GM19467 (cell line): ENCODE measurements at regions not wholly inside any gene's neighbourhood (a gene's known extent, or its start where the extent isn't known, plus 50 kb on each side); places are given as distances from the start of the nearest gene placed in this dataset.

Experiments
- ATAC-seq: cut with Tn5 transposase; IDR thresholded peaks from one replicate; pipeline ENCODE4 v1.9.1; 2021; ENCODE audit warnings: mild to moderate bottlenecking, moderate library complexity; ENCODE audit not compliant: unreplicated experiment

- no peak for ATAC-seq
These were observed 534.6 kb downstream of the LMO4 start for GRCh38 chr1:87863317-87863716.

DNA sequence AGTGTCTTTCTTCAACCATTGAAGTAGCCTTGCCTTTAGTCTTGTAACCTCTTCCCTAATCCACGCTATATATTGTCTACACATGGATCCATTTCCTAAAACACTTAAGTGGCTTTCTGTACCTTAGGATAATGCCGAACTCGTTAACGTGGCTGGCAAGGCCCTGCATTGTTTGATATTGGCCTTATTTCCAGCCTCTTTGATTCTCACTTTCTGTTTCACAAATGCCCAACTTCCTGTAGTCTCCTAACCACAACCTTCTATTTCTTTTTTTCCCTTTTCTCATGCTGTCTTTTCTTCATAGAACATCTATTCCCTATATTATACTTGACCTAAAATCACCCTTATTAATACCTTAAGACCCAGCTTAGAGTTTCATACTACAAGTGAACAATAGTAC is 536.0 kb downstream of the LMO4 start:
- peak; percentile 69 for ATAC-seq

DNA sequence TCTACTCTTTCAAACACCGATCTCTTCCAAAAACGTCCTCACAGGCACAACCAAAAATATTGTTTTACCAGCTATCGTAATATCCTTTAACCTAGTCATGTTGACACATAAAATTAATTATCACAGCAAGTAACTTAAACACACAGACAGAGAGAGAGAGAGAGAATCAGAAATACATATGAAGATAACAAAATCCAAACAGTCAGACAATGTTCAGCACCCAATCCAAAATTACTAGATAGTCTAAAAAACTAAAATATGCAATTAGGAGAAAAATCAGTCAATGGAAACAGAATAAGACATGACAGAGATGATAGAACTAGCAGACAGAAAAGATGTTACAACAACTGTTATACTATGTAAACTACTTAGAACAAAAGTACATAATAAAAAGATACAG is 537.7 kb downstream of the LMO4 start:
- no peak for ATAC-seq

DNA sequence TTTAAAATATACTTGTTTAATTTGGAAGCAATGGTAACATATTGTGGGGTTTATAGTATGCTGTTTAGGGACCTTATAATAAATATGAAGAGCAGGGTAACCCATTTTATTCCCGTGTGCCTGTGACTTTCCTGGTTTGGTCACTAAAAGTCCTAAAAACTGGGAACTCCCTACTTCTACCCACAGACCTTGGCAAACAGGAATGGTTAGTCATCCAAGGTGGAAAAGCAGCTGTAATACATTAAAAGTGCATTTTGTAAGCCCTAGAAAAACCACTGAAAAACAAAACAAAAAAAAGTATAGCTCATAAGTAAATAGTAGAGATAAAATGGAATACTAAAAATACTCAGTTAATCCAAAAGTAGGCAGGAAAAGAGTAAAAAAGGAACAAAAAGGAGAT is 538.9 kb downstream of the LMO4 start:
- no peak for ATAC-seq

DNA sequence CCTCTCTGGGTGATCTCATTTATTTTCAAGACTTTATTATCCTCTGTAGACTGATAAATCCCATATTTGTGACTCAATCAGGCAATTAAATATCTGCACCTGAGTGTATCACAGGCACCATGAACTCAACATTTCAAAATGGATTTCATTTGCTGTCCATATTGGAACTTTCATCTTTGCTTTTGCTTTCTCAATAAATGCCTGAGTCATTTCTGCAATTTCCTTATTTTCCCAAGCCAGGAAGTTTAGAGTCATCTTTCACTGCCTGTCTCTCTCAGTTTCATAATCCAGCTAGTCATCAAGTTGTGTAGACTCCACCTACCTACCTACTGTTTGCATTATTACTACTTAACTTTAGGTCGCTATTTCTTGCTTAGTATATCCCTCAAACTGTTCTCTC is 540.9 kb downstream of the LMO4 start:
- ATAC-seq, result no peak

GRCh38 chr1:87872189-87872588 is 543.5 kb downstream of the LMO4 start:
- peak; percentile 61 for ATAC-seq

DNA sequence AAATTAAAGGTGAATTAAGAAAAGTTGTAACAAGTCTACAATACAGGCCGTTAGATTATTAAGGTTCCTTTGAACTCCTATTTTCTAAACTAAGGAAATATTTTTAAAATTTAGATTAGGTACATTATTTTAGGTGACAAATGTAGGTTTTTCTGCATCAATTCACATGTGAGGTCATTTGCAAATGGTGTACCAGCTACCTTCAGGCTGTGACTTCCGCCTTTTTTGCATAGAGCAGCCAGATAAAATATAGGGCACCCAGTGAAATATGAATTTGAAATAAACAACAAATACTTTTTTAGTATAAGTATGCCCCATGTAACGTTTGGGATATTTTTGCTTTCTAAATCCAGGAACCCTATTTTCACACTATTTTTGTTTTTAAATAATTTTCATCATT is 544.0 kb downstream of the LMO4 start:
- peak; percentile 37 for ATAC-seq

- no peak for ATAC-seq
These were observed 550.2 kb downstream of the LMO4 start for GRCh38 chr1:87878873-87879272.

DNA sequence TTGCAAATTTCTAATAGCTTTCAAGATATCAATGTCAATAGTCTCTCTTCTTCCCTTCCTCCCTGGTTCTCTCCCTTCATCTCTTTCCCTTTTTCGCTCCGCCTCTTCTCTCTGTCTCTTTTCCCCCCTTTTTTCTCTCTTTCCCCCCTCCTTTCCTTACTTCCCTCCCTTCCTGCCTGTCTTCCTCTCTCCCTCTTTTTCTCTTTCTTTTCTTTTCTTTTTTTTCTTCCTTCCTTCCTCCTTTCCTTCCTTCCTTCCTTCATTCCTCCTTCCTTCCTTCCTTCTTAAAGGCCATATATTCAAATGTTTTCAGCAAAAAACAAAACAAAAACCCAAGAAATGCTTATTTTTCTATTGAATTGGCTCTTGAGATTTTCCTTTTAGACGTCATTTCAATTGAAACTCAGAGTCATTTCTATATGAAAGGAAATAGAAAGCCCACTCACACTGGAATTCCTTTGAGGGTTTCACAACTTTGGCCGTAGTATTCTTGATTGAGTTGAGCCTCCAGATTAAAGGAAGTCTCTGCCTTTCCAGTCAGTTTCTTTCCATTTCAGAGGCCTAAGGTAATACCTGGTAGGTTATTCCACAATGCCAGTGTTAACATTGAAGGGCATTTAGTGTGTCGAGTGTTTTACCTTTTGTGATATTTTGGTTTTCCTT is 551.5 kb downstream of the LMO4 start:
- ATAC-seq, result no peak

DNA sequence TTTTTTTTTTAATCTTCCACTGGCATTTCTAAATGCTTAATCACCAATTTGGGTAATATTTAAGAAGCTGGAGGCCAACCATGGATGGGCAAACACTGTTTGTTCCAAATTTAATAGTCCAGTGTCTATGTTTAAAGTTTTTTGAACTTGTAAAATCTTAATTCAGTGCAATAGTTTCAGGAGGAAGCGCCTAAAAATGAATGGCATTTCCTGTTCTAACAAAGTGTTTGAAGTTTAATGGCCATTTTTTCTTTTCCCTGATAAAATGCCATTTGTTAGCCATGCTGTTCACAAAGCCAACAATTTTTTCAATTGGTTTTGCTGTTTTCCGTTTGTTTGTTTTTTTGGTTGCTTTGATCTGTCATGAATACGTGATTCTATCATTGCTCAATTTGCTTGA is 552.1 kb downstream of the LMO4 start:
- ATAC-seq, result no peak

GRCh38 chr1:87883906-87884305 is 555.2 kb downstream of the LMO4 start:
- ATAC-seq, result no peak

DNA sequence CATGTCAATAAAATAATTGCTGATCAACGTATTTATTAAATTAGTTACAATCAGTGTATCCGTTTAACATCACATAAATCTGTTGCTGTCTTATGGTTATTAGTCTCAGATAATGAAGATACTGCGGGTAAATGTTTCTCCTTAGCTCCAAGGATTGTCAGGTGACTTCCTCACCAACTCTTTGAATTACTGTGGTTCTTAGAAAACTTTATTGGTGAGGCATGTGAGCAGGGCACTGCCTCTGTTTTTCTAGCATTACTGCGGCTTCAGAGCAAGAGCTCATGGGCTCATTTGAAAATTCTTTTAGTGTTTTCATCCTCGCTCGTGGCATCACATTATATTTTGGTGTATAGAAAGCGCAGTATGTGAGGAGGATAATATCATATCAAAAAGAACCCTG is 555.9 kb downstream of the LMO4 start:
- no peak for ATAC-seq

DNA sequence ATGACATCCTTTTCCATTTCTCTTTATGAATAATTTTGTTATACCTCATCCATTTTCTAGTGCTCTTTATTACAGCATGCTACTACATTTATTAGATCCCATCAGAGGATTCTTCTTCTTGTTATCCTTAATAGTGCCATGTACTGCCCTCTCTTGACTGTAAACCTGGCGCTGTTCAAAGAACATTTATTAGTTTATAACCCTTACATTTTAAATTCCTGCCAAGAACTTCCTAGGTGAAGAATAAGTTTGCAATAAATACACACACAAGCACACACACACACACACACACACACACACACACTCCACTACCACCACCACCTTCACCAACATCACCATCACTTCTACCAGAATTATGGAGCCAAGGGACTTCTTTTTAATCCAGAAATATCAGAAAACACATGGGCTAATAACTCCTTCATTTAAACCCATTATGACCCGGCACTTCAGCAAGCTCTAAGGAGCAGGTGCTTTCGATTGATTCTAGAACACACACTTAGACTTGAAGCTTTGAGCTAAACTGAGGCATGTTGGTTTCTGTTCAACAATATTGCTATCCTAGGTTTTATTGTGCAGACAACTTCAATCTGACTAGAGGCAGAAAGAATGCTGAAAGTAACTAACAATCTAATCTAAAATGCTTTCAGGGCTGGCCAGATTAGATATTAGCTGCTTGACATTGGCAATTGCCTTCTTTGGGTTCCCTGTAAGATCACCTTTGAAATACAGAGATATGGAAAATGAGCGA is 556.8 kb downstream of the LMO4 start:
- ATAC-seq, result no peak

DNA sequence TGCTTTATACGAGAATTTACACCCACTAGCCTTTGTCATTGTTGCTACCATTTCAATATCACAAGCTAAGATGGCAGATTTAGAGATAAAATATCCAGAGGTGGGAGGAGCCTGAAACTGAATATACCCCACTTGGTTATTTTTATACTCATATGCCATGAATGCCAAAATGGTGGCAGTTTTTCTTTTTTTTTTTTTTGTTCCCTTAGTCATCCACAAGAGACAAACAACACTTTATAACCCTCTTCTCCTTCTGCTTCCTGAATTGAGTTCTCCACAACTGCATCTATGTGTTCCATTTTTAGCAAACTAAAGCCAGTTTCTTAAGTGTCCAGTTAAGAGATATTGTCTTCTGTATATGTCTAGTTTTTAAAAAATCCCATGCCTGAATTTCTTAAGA is 558.4 kb downstream of the LMO4 start:
- ATAC-seq, result no peak

GRCh38 chr1:87888446-87888845 is 559.8 kb downstream of the LMO4 start:
- no peak for ATAC-seq

- peak; percentile 64 for ATAC-seq
These were observed 565.4 kb downstream of the LMO4 start for GRCh38 chr1:87894062-87894461.

GRCh38 chr1:87897481-87897880 is 568.8 kb downstream of the LMO4 start:
- ATAC-seq, result no peak

GRCh38 chr1:87898431-87898830 is 569.8 kb downstream of the LMO4 start:
- ATAC-seq, result no peak

DNA sequence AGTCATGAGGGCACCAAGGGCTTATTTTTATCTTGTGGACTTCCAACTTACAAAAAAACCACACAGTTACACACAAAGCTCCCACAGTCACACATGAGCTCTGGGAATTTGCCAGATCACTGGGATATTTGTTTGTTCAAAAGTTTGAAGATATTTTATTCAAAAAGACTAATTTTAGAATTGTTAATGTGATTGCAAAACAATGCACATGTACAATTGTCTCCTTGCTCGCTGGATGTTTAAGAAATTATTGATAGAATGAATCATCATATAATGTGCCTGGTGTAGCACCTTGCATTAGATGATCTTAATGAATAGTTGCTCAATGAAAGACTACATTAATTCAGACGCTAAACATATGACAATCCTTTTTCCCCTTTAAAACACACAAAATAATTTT is 570.3 kb downstream of the LMO4 start:
- ATAC-seq, result no peak

- no peak for ATAC-seq
These were observed 571.1 kb downstream of the LMO4 start for GRCh38 chr1:87899746-87900145.

- ATAC-seq, result peak; percentile 52
These were observed 574.1 kb downstream of the LMO4 start for GRCh38 chr1:87902830-87903229.

DNA sequence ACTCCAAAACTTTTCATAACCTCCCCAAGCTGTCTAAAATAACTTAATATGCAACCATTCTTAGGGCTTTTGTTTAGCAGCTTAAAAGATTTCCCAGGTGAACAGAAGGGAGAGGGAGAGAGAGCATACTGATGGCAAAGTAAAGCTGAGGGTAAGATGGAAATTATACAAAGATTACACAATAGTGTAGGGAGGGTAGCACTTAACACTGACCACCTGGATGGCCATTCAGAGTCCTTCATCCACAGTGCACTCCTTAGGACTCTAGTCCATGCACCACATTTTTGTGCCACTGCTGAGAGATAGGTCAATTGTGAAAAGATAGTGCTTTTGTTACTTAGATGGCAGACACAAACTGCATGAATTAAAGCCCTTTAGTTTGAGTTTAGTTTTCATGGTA is 574.6 kb downstream of the LMO4 start:
- ATAC-seq, result no peak

- ATAC-seq, result no peak
These were observed 576.0 kb downstream of the LMO4 start for GRCh38 chr1:87904651-87905050.
